CD4-positive, alpha-beta T cell treated with Interleukin-21 for 1 hour (primary cell): ENCODE measurements at regions not wholly inside any gene's neighbourhood (a gene's known extent, or its start where the extent isn't known, plus 50 kb on each side); places are given as distances from the start of the nearest gene placed in this dataset.

ENCODE experiments used
- DNase-seq: peaks from one replicate; pipeline ENCODE4 v3.0.0-alpha.2; 2020

- no peak for DNase-seq
Measured at GRCh38 chr2:198479065-198479464, 674.7 kb downstream of the PLCL1 start.

GRCh38 chr2:198478361-198478760 lies 674.0 kb downstream of the PLCL1 start:
- no peak for DNase-seq

- DNase-seq, result no peak
Measured at GRCh38 chr2:198476007-198476406, 671.6 kb downstream of the PLCL1 start.

GRCh38 chr2:198471291-198471690 lies 666.9 kb downstream of the PLCL1 start:
- no peak for DNase-seq

- no peak for DNase-seq
Measured at GRCh38 chr2:198468136-198468535, 663.7 kb downstream of the PLCL1 start.

GRCh38 chr2:198465970-198466369 lies 661.6 kb downstream of the PLCL1 start:
- DNase-seq, result no peak

GRCh38 chr2:198456418-198456817 lies 652.0 kb downstream of the PLCL1 start:
- no peak for DNase-seq

GRCh38 chr2:198453866-198454265 lies 649.5 kb downstream of the PLCL1 start:
- no peak for DNase-seq

GRCh38 chr2:198452327-198452726 lies 647.9 kb downstream of the PLCL1 start:
- DNase-seq, result no peak

GRCh38 chr2:198448789-198449188 lies 644.4 kb downstream of the PLCL1 start:
- DNase-seq, result no peak

- DNase-seq, result no peak
Measured at GRCh38 chr2:198444800-198445287, 640.5 kb downstream of the PLCL1 start.

- DNase-seq, result no peak
Measured at GRCh38 chr2:198441901-198442300, 637.5 kb downstream of the PLCL1 start.

GRCh38 chr2:198441246-198441645 lies 636.9 kb downstream of the PLCL1 start:
- DNase-seq, result no peak

- DNase-seq, result no peak
Measured at GRCh38 chr2:198440833-198441232, 636.4 kb downstream of the PLCL1 start.

GRCh38 chr2:198438331-198438730 lies 633.9 kb downstream of the PLCL1 start:
- no peak for DNase-seq

GRCh38 chr2:198424112-198424511 lies 619.7 kb downstream of the PLCL1 start:
- no peak for DNase-seq

GRCh38 chr2:198417836-198418235 lies 613.4 kb downstream of the PLCL1 start:
- no peak for DNase-seq

- DNase-seq, result no peak
Measured at GRCh38 chr2:198414976-198415375, 610.6 kb downstream of the PLCL1 start.

GRCh38 chr2:198411936-198412335 lies 607.5 kb downstream of the PLCL1 start:
- DNase-seq, result no peak

GRCh38 chr2:198408171-198408570 lies 603.8 kb downstream of the PLCL1 start:
- DNase-seq, result no peak

- no peak for DNase-seq
Measured at GRCh38 chr2:198405311-198405710, 600.9 kb downstream of the PLCL1 start.

- no peak for DNase-seq
Measured at GRCh38 chr2:198401644-198402043, 597.3 kb downstream of the PLCL1 start.

- DNase-seq, result no peak
Measured at GRCh38 chr2:198400999-198401398, 596.6 kb downstream of the PLCL1 start.

- no peak for DNase-seq
Measured at GRCh38 chr2:198394208-198394607, 589.8 kb downstream of the PLCL1 start.

GRCh38 chr2:198390670-198391069 lies 586.3 kb downstream of the PLCL1 start:
- no peak for DNase-seq

- DNase-seq, result no peak
Measured at GRCh38 chr2:198387677-198388076, 583.3 kb downstream of the PLCL1 start.
